Iris pigment epithelial cell (primary cell): ENCODE measurements at regions not wholly inside any gene's neighbourhood (a gene's known extent, or its start where the extent isn't known, plus 50 kb on each side); places are given as distances from the start of the nearest gene placed in this dataset.
A peak's percentile ranks its signal among the peaks of the same experiment; 100 is the strongest.

Experiments
- DNase-seq: peaks from one replicate; pipeline ENCODE4 v3.0.0-alpha.2; 2011; ENCODE audit warnings: low read depth

- DNase-seq, result no peak
Observed at GRCh38 chr6:55642366-55642765, 63.4 kb upstream of the HMGCLL1 start.

- peak; percentile 84 for DNase-seq
Observed at GRCh38 chr6:55636406-55637102, 57.6 kb upstream of the HMGCLL1 start.

- no peak for DNase-seq
Observed at GRCh38 chr6:55633471-55633870, 54.5 kb upstream of the HMGCLL1 start.

DNA sequence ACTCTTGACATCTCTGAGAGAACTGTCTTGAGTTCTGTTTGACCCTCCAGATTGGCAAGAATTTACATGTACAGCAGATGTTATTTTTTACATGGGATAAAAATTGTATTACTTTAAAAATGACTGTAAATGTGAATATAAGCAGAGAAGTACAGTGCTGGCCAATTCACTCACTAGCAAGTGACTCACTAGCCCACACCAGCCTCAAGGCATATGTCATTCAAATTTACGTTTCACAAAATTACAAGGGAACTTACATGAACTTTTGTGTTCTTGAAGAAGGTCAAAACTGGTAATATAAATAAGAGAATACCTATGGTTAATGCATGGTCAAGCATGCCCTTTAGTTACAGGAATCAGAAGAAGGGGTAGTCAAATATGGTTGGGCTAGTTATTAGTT lies 54.0 kb upstream of the HMGCLL1 start:
- peak; percentile 41 for DNase-seq
